K562 (cell line): ENCODE measurements at regions not wholly inside any gene's neighbourhood (a gene's known extent, or its start where the extent isn't known, plus 50 kb on each side); places are given as distances from the start of the nearest gene placed in this dataset.

Experiments used
- CBFA2T3 ChIP-seq: fragments of 450-650 bp; IDR thresholded peaks from 2 replicates; pipeline ENCODE4 v1.6.1; 2017
- EZH2 ChIP-seq: IDR thresholded peaks from 2 replicates; pipeline ENCODE4 v1.6.1; 2012; ENCODE audit warnings: low read depth, mild to moderate bottlenecking, inconsistent platforms, low read length, borderline replicate concordance
- HMG20A ChIP-seq: fragments of 450-650 bp; formaldehyde crosslinking; conservative IDR thresholded peaks from 2 replicates; pipeline ENCODE4 v1.4.0; 2020; ENCODE audit warnings: mild to moderate bottlenecking, mixed read lengths
- PHF20 ChIP-seq: fragments of 450-650 bp; IDR thresholded peaks from 2 replicates; pipeline ENCODE4 v1.6.1; 2018; ENCODE audit not compliant: partially characterized antibody
- POLR2A ChIP-seq: fragments of 450-650 bp; conservative IDR thresholded peaks from 2 replicates; pipeline ENCODE4 v1.6.1; 2016
- POLR2AphosphoS5 ChIP-seq: IDR thresholded peaks from 2 replicates; pipeline ENCODE4 v1.6.1; 2011; ENCODE audit warnings: mild to moderate bottlenecking, low read depth, low read length, moderate library complexity; ENCODE audit not compliant: control insufficient read depth, insufficient read depth
- TAF1 ChIP-seq: IDR thresholded peaks from 2 replicates; pipeline ENCODE4 v1.6.1; 2011; ENCODE audit warnings: mild to moderate bottlenecking, low read length, moderate library complexity; ENCODE audit not compliant: insufficient read depth, control insufficient read depth, severe bottlenecking; ENCODE audit errors: extremely low read depth
- TAF15 ChIP-seq: fragments of 200-400 bp; formaldehyde crosslinking; IDR thresholded peaks from 2 replicates; pipeline ENCODE4 v1.6.1; 2017; ENCODE audit warnings: mild to moderate bottlenecking, low read depth, low read length, moderate library complexity
- ZNF121 ChIP-seq: sonication (generic); formaldehyde crosslinking; conservative IDR thresholded peaks from 2 replicates; pipeline ENCODE4 v1.8.0; 2022; ENCODE audit warnings: missing genetic modification reagents
- ZZZ3 ChIP-seq: fragments of 450-650 bp; IDR thresholded peaks from 2 replicates; pipeline ENCODE4 v1.6.1; 2016; ENCODE audit warnings: antibody characterized with exemption, mild to moderate bottlenecking, moderate library complexity
- TF ChIP-seq, protein P1 (sequence below), 3 experiments: IDR thresholded peaks in 2 of 3; conservative IDR thresholded peaks in 1 of 3; 2 replicates each; pipeline ENCODE4 v1.5.1; 2011 to 2012; ENCODE audit warnings: low read length in 3 of 3, mild to moderate bottlenecking in 3 of 3, control low read depth in 2 of 3, improper control_type of control experiment in 1 of 3, inconsistent platforms in 1 of 3, low read depth in 1 of 3, mixed read lengths in 1 of 3, moderate library complexity in 1 of 3; ENCODE audit not compliant: insufficient read depth in 2 of 3
- TF ChIP-seq, protein P2 (sequence below): fragments of 250-450 bp; sonication (Bioruptor Pico); IDR thresholded peaks from 2 replicates; pipeline ENCODE4 v1.4.0; 2020; ENCODE audit warnings: mild to moderate bottlenecking, moderate library complexity
- TF ChIP-seq, protein P3 (sequence below): sonication (generic); formaldehyde crosslinking; IDR thresholded peaks from 2 replicates; pipeline ENCODE4 v1.8.0; 2023; ENCODE audit warnings: missing genetic modification reagents, mild to moderate bottlenecking, borderline replicate concordance
- TF ChIP-seq, protein P4 (sequence below): sonication (generic); formaldehyde crosslinking; IDR thresholded peaks from 2 replicates; pipeline ENCODE4 v1.4.0; 2020; ENCODE audit warnings: mild to moderate bottlenecking, missing genetic modification reagents

DNA sequence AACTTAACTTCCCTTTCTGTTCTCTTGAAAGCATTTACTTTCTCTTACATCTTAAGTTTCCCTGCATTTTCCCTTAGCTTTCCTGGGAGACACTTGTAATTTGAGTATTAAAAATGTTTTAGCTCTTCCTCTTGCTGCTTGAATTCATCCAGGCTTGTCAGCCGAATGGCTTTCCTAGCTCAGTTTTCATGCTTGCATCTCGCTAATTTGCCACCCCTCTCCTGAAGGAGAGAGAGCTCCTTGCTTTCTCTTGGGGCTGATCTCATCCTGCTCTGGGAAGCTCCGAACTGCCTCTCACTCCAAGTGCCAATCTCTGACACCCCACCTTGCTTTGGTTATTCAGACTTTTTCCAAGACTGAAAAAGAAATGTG, 374.6 kb upstream of the TBL1XR1 start:
- TF ChIP-seq, protein P1, sequence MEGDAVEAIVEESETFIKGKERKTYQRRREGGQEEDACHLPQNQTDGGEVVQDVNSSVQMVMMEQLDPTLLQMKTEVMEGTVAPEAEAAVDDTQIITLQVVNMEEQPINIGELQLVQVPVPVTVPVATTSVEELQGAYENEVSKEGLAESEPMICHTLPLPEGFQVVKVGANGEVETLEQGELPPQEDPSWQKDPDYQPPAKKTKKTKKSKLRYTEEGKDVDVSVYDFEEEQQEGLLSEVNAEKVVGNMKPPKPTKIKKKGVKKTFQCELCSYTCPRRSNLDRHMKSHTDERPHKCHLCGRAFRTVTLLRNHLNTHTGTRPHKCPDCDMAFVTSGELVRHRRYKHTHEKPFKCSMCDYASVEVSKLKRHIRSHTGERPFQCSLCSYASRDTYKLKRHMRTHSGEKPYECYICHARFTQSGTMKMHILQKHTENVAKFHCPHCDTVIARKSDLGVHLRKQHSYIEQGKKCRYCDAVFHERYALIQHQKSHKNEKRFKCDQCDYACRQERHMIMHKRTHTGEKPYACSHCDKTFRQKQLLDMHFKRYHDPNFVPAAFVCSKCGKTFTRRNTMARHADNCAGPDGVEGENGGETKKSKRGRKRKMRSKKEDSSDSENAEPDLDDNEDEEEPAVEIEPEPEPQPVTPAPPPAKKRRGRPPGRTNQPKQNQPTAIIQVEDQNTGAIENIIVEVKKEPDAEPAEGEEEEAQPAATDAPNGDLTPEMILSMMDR (IDR thresholded peaks at IDR 0.05 in 2 of 3, conservative IDR thresholded peaks at IDR 0.05 in 1 of 3; ENCODE audit: insufficient read depth in 2 of 3, low read depth in 1 of 3, low read length in 3 of 3): no peak
- TF ChIP-seq POLR2AphosphoS5: no peak
- TF ChIP-seq PHF20: no peak
- TF ChIP-seq, protein P2, sequence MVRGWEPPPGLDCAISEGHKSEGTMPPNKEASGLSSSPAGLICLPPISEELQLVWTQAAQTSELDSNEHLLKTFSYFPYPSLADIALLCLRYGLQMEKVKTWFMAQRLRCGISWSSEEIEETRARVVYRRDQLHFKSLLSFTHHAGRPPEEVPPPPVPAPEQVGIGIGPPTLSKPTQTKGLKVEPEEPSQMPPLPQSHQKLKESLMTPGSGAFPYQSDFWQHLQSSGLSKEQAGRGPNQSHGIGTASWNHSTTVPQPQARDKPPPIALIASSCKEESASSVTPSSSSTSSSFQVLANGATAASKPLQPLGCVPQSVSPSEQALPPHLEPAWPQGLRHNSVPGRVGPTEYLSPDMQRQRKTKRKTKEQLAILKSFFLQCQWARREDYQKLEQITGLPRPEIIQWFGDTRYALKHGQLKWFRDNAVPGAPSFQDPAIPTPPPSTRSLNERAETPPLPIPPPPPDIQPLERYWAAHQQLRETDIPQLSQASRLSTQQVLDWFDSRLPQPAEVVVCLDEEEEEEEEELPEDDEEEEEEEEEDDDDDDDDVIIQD: no peak
- no peak for TF ChIP-seq TAF15
- TF ChIP-seq EZH2: no peak
- no peak for TF ChIP-seq CBFA2T3
- no peak for TF ChIP-seq HMG20A (CRISPR knock-in tag)
- TF ChIP-seq ZNF121 (CRISPR knock-in tag): no peak
- no peak for TF ChIP-seq POLR2A
- TF ChIP-seq, protein P3, sequence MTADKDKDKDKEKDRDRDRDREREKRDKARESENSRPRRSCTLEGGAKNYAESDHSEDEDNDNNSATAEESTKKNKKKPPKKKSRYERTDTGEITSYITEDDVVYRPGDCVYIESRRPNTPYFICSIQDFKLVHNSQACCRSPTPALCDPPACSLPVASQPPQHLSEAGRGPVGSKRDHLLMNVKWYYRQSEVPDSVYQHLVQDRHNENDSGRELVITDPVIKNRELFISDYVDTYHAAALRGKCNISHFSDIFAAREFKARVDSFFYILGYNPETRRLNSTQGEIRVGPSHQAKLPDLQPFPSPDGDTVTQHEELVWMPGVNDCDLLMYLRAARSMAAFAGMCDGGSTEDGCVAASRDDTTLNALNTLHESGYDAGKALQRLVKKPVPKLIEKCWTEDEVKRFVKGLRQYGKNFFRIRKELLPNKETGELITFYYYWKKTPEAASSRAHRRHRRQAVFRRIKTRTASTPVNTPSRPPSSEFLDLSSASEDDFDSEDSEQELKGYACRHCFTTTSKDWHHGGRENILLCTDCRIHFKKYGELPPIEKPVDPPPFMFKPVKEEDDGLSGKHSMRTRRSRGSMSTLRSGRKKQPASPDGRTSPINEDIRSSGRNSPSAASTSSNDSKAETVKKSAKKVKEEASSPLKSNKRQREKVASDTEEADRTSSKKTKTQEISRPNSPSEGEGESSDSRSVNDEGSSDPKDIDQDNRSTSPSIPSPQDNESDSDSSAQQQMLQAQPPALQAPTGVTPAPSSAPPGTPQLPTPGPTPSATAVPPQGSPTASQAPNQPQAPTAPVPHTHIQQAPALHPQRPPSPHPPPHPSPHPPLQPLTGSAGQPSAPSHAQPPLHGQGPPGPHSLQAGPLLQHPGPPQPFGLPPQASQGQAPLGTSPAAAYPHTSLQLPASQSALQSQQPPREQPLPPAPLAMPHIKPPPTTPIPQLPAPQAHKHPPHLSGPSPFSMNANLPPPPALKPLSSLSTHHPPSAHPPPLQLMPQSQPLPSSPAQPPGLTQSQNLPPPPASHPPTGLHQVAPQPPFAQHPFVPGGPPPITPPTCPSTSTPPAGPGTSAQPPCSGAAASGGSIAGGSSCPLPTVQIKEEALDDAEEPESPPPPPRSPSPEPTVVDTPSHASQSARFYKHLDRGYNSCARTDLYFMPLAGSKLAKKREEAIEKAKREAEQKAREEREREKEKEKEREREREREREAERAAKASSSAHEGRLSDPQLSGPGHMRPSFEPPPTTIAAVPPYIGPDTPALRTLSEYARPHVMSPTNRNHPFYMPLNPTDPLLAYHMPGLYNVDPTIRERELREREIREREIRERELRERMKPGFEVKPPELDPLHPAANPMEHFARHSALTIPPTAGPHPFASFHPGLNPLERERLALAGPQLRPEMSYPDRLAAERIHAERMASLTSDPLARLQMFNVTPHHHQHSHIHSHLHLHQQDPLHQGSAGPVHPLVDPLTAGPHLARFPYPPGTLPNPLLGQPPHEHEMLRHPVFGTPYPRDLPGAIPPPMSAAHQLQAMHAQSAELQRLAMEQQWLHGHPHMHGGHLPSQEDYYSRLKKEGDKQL (CRISPR knock-in tag): no peak
- TF ChIP-seq TAF1: no peak
- TF ChIP-seq ZZZ3: no peak
- TF ChIP-seq, protein P4, sequence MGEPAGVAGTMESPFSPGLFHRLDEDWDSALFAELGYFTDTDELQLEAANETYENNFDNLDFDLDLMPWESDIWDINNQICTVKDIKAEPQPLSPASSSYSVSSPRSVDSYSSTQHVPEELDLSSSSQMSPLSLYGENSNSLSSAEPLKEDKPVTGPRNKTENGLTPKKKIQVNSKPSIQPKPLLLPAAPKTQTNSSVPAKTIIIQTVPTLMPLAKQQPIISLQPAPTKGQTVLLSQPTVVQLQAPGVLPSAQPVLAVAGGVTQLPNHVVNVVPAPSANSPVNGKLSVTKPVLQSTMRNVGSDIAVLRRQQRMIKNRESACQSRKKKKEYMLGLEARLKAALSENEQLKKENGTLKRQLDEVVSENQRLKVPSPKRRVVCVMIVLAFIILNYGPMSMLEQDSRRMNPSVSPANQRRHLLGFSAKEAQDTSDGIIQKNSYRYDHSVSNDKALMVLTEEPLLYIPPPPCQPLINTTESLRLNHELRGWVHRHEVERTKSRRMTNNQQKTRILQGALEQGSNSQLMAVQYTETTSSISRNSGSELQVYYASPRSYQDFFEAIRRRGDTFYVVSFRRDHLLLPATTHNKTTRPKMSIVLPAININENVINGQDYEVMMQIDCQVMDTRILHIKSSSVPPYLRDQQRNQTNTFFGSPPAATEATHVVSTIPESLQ: no peak
